HS-5 (cell line): ENCODE measurements at regions not wholly inside any gene's neighbourhood (a gene's known extent, or its start where the extent isn't known, plus 50 kb on each side); places are given as distances from the start of the nearest gene placed in this dataset.
A peak's percentile ranks its signal among the peaks of the same experiment; 100 is the strongest.

Source experiments
- DNase-seq: peaks from one replicate; pipeline ENCODE4 v3.0.0-alpha.2; 2012; ENCODE audit warnings: low read depth

GRCh38 chr14:65186951-65187350 lies 84.6 kb upstream of the MAX start:
- no peak for DNase-seq

DNA sequence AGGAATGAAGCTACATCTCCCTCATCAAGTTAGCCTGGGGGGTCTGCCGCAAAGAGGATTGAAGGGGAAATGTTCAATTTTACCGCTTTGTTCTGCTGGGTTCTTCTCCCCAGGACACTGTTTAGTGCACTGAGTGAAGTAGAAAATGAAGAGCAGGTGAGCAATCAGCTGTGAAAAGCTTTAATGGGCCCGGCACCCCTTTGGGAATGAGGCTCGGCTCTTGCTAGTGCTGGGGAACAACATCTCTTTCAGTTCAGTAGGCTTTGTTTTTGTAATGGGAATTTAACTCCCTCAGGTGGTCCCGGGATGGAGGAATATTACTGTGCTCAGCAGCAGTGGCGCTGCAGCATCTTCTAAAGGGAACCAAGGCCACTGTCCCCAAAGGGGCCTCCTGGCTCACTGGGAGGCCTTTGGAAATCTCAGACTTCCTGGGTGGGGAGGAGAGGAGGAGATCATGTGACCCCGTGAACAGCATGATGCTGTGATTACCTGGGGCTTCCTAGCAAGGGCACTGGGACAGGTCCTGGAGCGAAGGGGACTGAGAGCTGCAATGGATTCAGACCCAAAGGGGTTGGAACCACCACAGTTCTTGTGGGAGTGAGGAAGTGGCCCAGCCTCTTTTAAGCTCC lies 85.2 kb upstream of the MAX start:
- DNase-seq, result no peak

DNA sequence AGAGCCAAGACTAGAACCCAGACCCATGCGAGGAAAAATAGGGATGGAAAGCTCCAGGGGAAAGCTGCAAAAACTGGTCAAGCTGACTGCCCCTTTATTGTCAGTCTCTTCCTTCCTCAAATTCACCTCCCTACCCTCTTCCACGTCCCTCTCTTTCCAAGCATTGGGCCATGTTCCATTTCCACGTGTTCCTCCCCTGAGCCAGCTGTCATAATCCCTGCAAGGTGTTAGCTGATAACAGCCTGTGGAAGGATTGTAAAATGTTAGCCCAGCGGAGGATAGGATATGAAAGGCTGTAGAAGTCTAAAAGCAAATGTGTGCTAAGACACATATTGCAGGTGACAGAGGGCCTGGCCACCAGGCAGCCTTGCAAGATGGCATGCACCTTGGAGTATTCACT lies 88.0 kb upstream of the MAX start:
- no peak for DNase-seq

GRCh38 chr14:65191716-65192115 lies 89.4 kb upstream of the MAX start:
- no peak for DNase-seq

GRCh38 chr14:65192686-65193085 lies 90.4 kb upstream of the MAX start:
- DNase-seq, result no peak

DNA sequence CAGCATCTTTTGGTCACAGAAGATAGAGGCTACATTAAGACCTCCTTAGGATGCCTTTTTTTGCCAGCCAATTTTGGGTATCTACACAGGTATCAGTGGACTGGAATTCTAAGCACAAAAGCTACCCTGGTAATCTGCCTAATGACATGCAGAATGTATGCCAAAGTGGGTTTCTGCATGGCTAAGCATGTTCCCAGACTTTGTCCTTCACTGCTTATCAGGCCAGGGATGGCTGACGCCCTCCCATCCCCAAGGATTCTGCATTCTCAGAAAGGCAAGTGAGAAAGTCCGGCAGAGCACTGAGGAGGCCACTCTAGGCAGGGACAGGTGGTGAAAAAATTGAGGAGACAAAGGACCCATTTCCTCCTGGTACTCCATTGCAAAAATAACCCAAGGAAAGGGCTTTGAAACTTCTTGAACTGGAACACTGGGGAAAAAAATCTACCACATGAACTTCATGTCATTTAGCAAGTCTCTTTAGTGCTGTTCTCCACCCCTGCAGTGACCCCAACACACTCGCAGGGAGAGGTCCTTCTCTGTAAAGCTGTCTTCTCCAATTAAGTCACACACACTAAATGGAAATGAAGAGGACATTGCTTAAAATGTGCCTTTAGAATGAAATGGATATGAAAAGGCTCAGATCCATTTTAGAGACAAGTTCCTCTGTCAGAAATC lies 91.7 kb upstream of the MAX start:
- DNase-seq, result no peak

GRCh38 chr14:65195042-65195719 lies 92.9 kb upstream of the MAX start:
- DNase-seq, result no peak

- no peak for DNase-seq
Observed at GRCh38 chr14:65198346-65198745, 96.0 kb upstream of the MAX start.

- DNase-seq, result no peak
Observed at GRCh38 chr14:65200454-65200853, 98.1 kb upstream of the MAX start.

DNA sequence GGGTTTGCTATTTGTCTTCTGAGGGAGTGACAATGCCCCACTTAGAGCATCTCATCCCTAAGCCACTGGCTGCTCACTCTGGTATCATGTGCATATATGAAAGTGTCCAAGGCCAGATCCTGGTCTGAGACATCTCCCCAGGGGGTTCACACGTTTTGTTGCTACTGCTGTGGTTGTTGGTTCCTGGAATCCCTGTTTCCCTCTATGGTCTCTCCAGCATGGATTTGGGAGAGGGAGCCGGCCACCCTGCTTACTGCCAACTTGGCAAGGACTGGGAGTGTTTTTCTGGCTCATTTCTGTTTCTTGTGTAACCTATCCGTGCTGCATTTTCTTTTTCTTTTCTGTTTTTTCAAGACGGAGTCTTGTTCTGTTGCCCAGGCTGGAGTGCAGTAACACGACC lies 101.3 kb upstream of the MAX start:
- DNase-seq, result no peak

DNA sequence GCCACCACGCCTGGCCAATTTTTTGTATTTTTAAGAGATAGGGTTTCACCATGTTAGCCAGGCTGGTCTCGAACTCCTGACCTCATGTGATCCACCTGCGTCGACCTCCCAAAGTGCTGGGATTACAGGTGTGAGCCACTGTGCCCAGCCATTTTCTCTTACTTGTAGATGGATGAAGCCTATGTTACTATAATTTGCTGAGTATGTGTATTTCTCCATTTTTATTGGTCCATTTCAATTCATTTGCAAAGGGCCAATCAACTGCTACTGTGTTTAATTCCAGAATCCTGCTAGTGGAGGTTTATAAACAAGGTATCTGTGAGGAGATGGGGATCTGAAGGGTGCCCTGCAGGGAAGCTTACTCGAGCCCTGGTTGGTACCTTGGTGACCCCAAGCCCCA lies 101.7 kb upstream of the MAX start:
- DNase-seq, result no peak

GRCh38 chr14:65206078-65206447 lies 103.7 kb upstream of the MAX start:
- no peak for DNase-seq

DNA sequence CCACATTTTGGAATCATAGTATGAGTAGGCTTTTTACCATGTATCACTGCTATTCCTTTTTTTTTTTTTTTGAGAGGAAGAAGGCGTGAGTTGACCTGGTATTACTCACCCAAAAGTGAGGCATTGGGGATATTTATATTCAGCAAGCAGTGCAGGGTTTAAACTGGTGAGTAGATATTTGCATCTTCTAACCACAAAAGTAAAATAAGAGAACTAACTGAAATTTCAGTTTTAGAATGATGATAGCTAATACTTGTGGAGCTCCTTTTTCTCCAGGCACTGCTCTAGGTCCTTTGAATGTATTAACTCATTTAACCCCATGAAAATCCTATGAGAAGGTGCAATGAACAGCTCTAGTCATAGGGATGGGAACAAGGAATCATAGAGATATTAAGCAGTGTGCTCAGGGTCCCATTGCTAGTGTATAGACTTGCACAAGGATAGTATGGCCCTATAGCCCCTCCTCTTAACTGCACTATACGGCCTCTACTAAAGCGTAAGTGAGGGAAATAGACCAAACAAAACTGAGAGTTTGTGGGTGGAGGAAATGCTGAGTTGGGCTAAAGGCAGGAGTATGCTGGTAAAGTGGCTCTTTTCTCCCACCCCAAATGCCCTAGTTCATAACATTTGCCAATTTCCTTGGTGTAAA lies 104.3 kb upstream of the MAX start:
- DNase-seq, result peak; percentile 52

DNA sequence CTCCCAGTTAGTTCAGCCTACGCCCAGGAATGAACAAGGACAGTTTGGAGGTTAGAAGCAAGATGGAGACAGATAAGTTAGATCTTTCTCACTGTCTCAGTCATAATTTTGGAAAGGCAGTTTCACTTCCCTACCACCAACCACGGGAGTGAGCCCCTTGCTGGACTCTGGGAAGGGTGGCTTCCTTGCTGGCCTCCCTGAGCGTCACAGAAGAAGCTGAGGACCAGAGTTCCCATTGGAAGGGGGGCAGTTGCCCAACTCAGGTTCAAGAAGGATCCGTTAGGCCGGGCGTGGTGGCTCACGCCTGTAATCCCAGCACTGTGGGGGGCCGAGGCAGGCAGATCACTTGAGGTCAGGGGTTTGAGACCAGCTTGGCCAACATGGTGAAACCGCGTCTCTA lies 106.2 kb upstream of the MAX start:
- DNase-seq, result no peak

- no peak for DNase-seq
Observed at GRCh38 chr14:65210118-65210821, 108.0 kb upstream of the MAX start.

DNA sequence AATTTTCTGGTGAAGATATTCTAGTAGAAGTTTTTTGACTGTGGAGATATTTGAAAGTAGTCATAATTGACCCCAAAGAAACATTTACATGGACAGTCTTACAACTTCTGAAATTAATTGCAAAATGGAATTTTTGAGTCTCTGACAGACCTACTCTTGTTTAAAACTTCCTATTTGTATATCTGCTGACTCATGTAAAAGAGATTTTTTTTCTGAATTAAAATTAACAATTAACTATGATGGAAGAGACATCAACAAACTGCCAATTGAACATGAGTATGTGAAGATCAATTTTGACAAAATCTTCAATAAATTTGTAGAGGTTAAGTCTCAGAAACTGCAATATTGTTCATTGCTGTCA lies 108.5 kb upstream of the MAX start:
- DNase-seq, result no peak

GRCh38 chr14:65211341-65211987 lies 109.1 kb upstream of the MAX start:
- DNase-seq, result no peak

- DNase-seq, result no peak
Observed at GRCh38 chr14:65213316-65213715, 111.0 kb upstream of the MAX start.

GRCh38 chr14:65214741-65215140 lies 112.4 kb upstream of the MAX start:
- no peak for DNase-seq

GRCh38 chr14:65219353-65219752 lies 117.0 kb upstream of the MAX start:
- DNase-seq, result no peak

DNA sequence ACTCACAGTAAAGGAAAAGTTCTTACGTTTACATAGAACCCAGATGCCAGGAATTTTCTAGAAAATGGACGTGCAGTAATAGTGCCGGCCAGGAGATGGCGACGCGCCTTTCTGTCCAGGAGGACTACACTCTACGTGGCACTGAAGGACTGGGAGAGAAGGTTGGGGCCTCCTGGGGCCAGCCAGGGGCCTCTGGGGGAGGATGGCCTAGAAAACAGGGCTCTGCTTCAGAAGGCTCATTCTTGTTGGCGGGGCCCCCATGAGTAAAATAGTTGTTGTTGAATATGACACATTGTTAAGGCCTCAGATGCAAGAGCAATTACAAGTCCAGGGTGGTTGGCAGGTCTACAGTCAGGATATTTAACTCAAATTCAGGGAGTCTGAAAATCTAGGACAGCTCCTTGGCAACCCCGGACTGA lies 120.1 kb upstream of the MAX start:
- no peak for DNase-seq

GRCh38 chr14:65223636-65224035 lies 121.3 kb upstream of the MAX start:
- DNase-seq, result no peak
